GM23338 (cell line): ENCODE measurements at regions not wholly inside any gene's neighbourhood (a gene's known extent, or its start where the extent isn't known, plus 50 kb on each side); places are given as distances from the start of the nearest gene placed in this dataset.

Source experiments
- ATAC-seq: fragments of 200-7000 bp; cut with Tn5 transposase; 3 replicates; pipeline ENCODE4 v1.9.1; 2020
- DNase-seq: peaks from one replicate; pipeline ENCODE4 v3.0.0-alpha.2; 2015; ENCODE audit warnings: low spot score
- H2AFZ ChIP-seq: fragments of 200-600 bp; sonication (generic); 2 replicates; pipeline ENCODE4 v1.8.0; 2016; ENCODE audit warnings: antibody characterized with exemption, mild to moderate bottlenecking, moderate library complexity
- H3F3A ChIP-seq: fragments of 200-600 bp; sonication (generic); replicated peaks from 2 replicates; pipeline ENCODE4 v1.8.0; 2017; ENCODE audit warnings: antibody characterized with exemption, mixed run types, low read depth
- H3K27ac ChIP-seq: fragments of 200-600 bp; sonication (generic); 2 replicates; pipeline ENCODE4 v1.6.1; 2016; ENCODE audit warnings: low read depth
- H3K27me3 ChIP-seq: fragments of 200-600 bp; sonication (generic); 2 replicates; pipeline ENCODE4 v1.8.0; 2016; ENCODE audit warnings: mild to moderate bottlenecking, mixed run types, moderate library complexity; ENCODE audit not compliant: insufficient read depth
- H3K36me3 ChIP-seq: fragments of 200-600 bp; sonication (generic); 2 replicates; pipeline ENCODE4 v1.8.0; 2016; ENCODE audit warnings: mild to moderate bottlenecking; ENCODE audit not compliant: insufficient read depth
- H3K4me1 ChIP-seq: fragments of 200-600 bp; sonication (generic); 2 replicates; pipeline ENCODE4 v1.8.0; 2016; ENCODE audit warnings: mild to moderate bottlenecking, moderate library complexity; ENCODE audit not compliant: insufficient read depth
- H3K4me2 ChIP-seq: fragments of 200-600 bp; sonication (generic); 2 replicates; pipeline ENCODE4 v1.7.1; 2017; ENCODE audit warnings: mixed run types
- H3K4me3 ChIP-seq: fragments of 200-600 bp; sonication (generic); 2 replicates; pipeline ENCODE4 v1.6.1; 2016; ENCODE audit warnings: mixed run types
- H3K79me2 ChIP-seq: fragments of 200-600 bp; sonication (generic); replicated peaks from 2 replicates; pipeline ENCODE4 v1.8.0; 2017; ENCODE audit warnings: mild to moderate bottlenecking; ENCODE audit not compliant: insufficient read depth
- H3K9me2 ChIP-seq: fragments of 200-600 bp; sonication (generic); 2 replicates; pipeline ENCODE4 v1.8.0; 2017; ENCODE audit not compliant: insufficient read depth
- H4K20me1 ChIP-seq: fragments of 200-600 bp; sonication (generic); replicated peaks from 2 replicates; pipeline ENCODE4 v1.8.0; 2017; ENCODE audit warnings: mild to moderate bottlenecking; ENCODE audit not compliant: insufficient read depth
- H3K27ac Mint-ChIP-seq: 2 replicates; pipeline ENCODE4 v1.8.0; 2020; ENCODE audit warnings: inconsistent platforms, mild to moderate bottlenecking, moderate library complexity, mixed read lengths
- H3K27me3 Mint-ChIP-seq: 3 replicates; pipeline ENCODE4 v1.8.0; 2022; ENCODE audit warnings: low read depth, mild to moderate bottlenecking, moderate library complexity, mixed read lengths, inconsistent platforms; ENCODE audit not compliant: insufficient read depth, poor library complexity
- H3K36me3 Mint-ChIP-seq: 3 replicates; pipeline ENCODE4 v1.8.0; 2021; ENCODE audit warnings: low read depth, mild to moderate bottlenecking, inconsistent platforms, moderate library complexity, mixed read lengths
- H3K4me1 Mint-ChIP-seq: 3 replicates; pipeline ENCODE4 v1.8.0; 2020; ENCODE audit warnings: mild to moderate bottlenecking, inconsistent platforms, mixed read lengths
- H3K4me3 Mint-ChIP-seq: 3 replicates; pipeline ENCODE4 v1.8.0; 2021; ENCODE audit warnings: moderate library complexity, mild to moderate bottlenecking, inconsistent platforms, mixed read lengths
- H3K9me3 Mint-ChIP-seq: 3 replicates; pipeline ENCODE4 v1.8.0; 2020; ENCODE audit warnings: moderate library complexity, mild to moderate bottlenecking, inconsistent platforms, mixed read lengths
- CREB1 ChIP-seq: fragments of 250-450 bp; sonication (Bioruptor Pico); IDR thresholded peaks from 2 replicates; pipeline ENCODE4 v1.5.0; 2020; ENCODE audit warnings: low read depth, mild to moderate bottlenecking, moderate library complexity
- CTCF ChIP-seq, 2 experiments: fragments of 200-600 bp in 1 of 2; sonication (generic) in 1 of 2; conservative IDR thresholded peaks; 2 replicates each; pipeline versions ENCODE4 v1.5.1 to v1.6.1; 2016 to 2017; ENCODE audit warnings: antibody characterized with exemption in 2 of 2, low read depth in 2 of 2, mild to moderate bottlenecking in 2 of 2, moderate library complexity in 1 of 2
- EZH2 ChIP-seq: fragments of 200-600 bp; sonication (generic); IDR thresholded peaks from one replicate; pipeline ENCODE4 v1.8.0; 2017; ENCODE audit warnings: antibody characterized with exemption, mild to moderate bottlenecking, low read depth; ENCODE audit not compliant: unreplicated experiment
- EZH2phosphoT487 ChIP-seq: fragments of 200-600 bp; sonication (generic); IDR thresholded peaks from one replicate; pipeline ENCODE4 v1.8.1; 2018; ENCODE audit warnings: antibody characterized with exemption; ENCODE audit not compliant: unreplicated experiment
- JUNB ChIP-seq: IDR thresholded peaks from one replicate; pipeline ENCODE4 v1.6.1; 2016; ENCODE audit warnings: antibody characterized with exemption; ENCODE audit not compliant: unreplicated experiment
- NANOG ChIP-seq: IDR thresholded peaks from 2 replicates; pipeline ENCODE4 v1.6.1; 2016; ENCODE audit warnings: antibody characterized with exemption, borderline replicate concordance
- POLR2AphosphoS5 ChIP-seq: IDR thresholded peaks from 2 replicates; pipeline ENCODE4 v1.6.1; 2016; ENCODE audit warnings: antibody characterized with exemption, low read depth
- REST ChIP-seq: IDR thresholded peaks from one replicate; pipeline ENCODE4 v1.6.1; 2018; ENCODE audit warnings: antibody characterized with exemption; ENCODE audit not compliant: unreplicated experiment
- ZNF114 ChIP-seq: fragments of 250-450 bp; sonication (Bioruptor Pico); IDR thresholded peaks from 2 replicates; pipeline ENCODE4 v1.5.0; 2020; ENCODE audit warnings: mild to moderate bottlenecking, moderate library complexity
- TF ChIP-seq, protein P1 (sequence below): IDR thresholded peaks from 2 replicates; pipeline ENCODE4 v1.6.1; 2016; ENCODE audit warnings: antibody characterized with exemption

DNA sequence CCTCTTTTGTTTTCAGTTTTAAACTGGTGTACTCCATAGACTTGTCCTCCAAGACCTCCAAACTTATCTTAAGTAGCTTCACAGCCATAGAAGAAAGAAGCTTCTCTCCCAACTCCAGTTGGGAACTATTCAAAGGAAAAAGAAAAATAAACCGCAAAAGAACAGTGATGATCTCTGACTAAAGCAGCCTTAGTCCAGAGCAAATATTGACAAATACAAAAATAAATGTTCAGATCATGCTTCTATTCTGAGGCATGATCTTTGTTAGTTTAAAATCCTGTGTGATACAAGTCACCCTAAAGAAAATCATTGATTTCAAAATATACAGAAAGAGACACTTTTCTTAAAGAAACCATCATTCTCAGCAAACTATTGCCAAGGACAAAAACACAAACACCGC lies 373.0 kb upstream of the SMIM30 start:
- DNase-seq (no peak), ATAC-seq (no peak)
- no peaks in the 10 kb centered on the region for H3K36me3 Mint-ChIP-seq
- H3K27me3 Mint-ChIP-seq: no peaks in the 10 kb centered on the region
- H3K4me1 ChIP-seq: no peaks in the 10 kb centered on the region
- H3K4me2 ChIP-seq: no peak overlapping the region
- H3K9me2 ChIP-seq: no peaks in the 10 kb centered on the region
- H3K27ac Mint-ChIP-seq: no peak overlapping the region
- no peak for TF ChIP-seq EZH2
- TF ChIP-seq, protein P1, sequence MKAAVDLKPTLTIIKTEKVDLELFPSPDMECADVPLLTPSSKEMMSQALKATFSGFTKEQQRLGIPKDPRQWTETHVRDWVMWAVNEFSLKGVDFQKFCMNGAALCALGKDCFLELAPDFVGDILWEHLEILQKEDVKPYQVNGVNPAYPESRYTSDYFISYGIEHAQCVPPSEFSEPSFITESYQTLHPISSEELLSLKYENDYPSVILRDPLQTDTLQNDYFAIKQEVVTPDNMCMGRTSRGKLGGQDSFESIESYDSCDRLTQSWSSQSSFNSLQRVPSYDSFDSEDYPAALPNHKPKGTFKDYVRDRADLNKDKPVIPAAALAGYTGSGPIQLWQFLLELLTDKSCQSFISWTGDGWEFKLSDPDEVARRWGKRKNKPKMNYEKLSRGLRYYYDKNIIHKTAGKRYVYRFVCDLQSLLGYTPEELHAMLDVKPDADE: no peak
- H3K4me3 Mint-ChIP-seq: no peak overlapping the region
- H3K9me3 Mint-ChIP-seq: peaks cover 10% of the 10 kb centered on the region; the same call in 1 of the 3 replicates
- no peaks in the 10 kb centered on the region for H3K79me2 ChIP-seq
- H2AFZ ChIP-seq: no peak overlapping the region
- H3K27me3 ChIP-seq: no peaks in the 10 kb centered on the region
- H4K20me1 ChIP-seq: no peaks in the 10 kb centered on the region
- H3K4me1 Mint-ChIP-seq: no peaks in the 10 kb centered on the region; the same call in 2 of the 3 replicates
- H3K36me3 ChIP-seq: no peaks in the 10 kb centered on the region
- H3K27ac ChIP-seq: no peak overlapping the region
- no peak overlapping the region for H3K4me3 ChIP-seq
- no peaks in the 10 kb centered on the region for H3F3A ChIP-seq

GRCh38 chr7:113487925-113488731 lies 369.8 kb upstream of the SMIM30 start:
- H3K27me3 Mint-ChIP-seq: no peaks in the 10 kb centered on the region
- no peak overlapping the region for H3K4me3 Mint-ChIP-seq
- ATAC-seq (no peak), DNase-seq (no peak)
- H3K4me3 ChIP-seq: no peak overlapping the region
- H2AFZ ChIP-seq: no peak overlapping the region
- no peaks in the 10 kb centered on the region; the same call in 2 of the 3 replicates for H3K4me1 Mint-ChIP-seq
- no peaks in the 10 kb centered on the region; the same call in 1 of the 2 replicates for H3K36me3 ChIP-seq
- no peak overlapping the region for H3K4me2 ChIP-seq
- no peaks in the 10 kb centered on the region for H3K27me3 ChIP-seq
- H3K79me2 ChIP-seq: no peaks in the 10 kb centered on the region
- H3K36me3 Mint-ChIP-seq: peaks cover 10% of the 10 kb centered on the region; the same call in 1 of the 3 replicates
- peaks cover 27% of the 10 kb centered on the region for H3K9me3 Mint-ChIP-seq
- H4K20me1 ChIP-seq: no peaks in the 10 kb centered on the region
- H3K9me2 ChIP-seq: 0 out of 2 replicates have a peak, but pooled peaks cover 3% of the 10 kb centered on the region
- no peaks in the 10 kb centered on the region for H3F3A ChIP-seq
- H3K27ac Mint-ChIP-seq: no peak overlapping the region
- H3K4me1 ChIP-seq: no peaks in the 10 kb centered on the region
- no peak overlapping the region for H3K27ac ChIP-seq
- TF ChIP-seq EZH2phosphoT487 (no peak), POLR2AphosphoS5 (no peak), EZH2 (no peak), CREB1 (CRISPR knock-in tag) (no peak), REST (no peak), NANOG (no peak), CTCF (conservative IDR thresholded peaks at IDR 0.05; ENCODE audit: low read depth in 2 of 2) (no peak), JUNB (no peak), ZNF114 (CRISPR knock-in tag) (no peak)
- TF ChIP-seq, protein P1: no peak
